Sciatic nerve (tissue), 2 donors: ENCODE measurements at regions not wholly inside any gene's neighbourhood (a gene's known extent, or its start where the extent isn't known, plus 50 kb on each side); places are given as distances from the start of the nearest gene placed in this dataset.
"Not testable (repeated sequence)": the region's sequence is repeated elsewhere in the genome, so short reads cannot be mapped to it uniquely, and the experiment has no call there.

ENCODE experiments used
- ATAC-seq: fragments of 200-7000 bp; cut with Tn5 transposase; one replicate; pipeline ENCODE4 v1.9.1; 2020; ENCODE audit warnings: mild to moderate bottlenecking, moderate library complexity
- DNase-seq: peaks from one replicate; pipeline ENCODE4 v3.0.0-alpha.2; 2020; ENCODE audit warnings: low spot score
- intact Hi-C: fragments of 100-400 bp; cut with DNase I; formaldehyde crosslinking; loops from one replicate; pipeline ENCODE4 v1.14.2; 2022
- donor health status: DM: no; HTN: no; CAD: no.
- donor health status: DM: no; HTN: no; CAD: no.

- ATAC-seq, result no peak
- no peak for DNase-seq
- intact Hi-C loops, result no loop called here
Observed at GRCh38 chr15:95636107-95636506, 694.4 kb upstream of the NR2F2 start.

DNA sequence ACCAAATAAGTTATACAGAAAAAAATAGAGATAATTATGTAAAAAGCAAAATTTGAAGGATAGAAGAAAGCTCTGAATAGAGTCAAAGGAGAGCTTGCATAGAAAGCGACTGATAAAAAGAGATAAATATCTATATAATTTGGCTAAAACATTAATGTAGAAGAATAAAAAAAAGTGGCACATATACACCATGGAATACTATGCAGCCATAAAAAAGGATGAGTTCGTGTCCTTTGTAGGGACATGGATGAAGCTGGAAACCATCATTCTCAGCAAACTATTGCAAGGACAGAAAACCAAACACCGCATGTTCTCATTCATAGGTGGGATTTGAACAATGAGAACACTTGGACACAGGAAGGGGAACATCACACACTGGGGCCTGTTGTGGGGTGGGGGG is 693.3 kb upstream of the NR2F2 start:
- ATAC-seq, DNase-seq, intact Hi-C loops: not testable (repeated sequence)

DNA sequence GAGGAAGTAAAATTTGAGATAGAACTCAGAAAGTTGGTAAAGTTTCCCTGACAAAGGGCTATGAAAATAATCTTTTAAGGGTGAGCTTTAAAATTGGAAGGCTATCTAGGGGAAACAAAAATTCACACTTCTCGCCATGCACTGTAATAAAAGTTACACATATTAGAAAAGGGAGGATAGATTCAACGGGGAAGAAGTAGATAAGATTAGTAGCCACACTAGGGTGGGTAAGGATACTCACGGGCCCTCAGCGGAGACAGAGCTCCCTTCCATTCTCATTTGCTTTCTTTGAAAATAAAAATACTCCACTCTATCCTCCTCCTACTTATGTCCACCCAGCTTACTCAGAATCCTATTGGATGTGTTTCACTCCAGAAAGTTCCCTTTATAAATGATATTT is 691.3 kb upstream of the NR2F2 start:
- DNase-seq, result no peak
- intact Hi-C loops, result no loop called here
- no peak for ATAC-seq

DNA sequence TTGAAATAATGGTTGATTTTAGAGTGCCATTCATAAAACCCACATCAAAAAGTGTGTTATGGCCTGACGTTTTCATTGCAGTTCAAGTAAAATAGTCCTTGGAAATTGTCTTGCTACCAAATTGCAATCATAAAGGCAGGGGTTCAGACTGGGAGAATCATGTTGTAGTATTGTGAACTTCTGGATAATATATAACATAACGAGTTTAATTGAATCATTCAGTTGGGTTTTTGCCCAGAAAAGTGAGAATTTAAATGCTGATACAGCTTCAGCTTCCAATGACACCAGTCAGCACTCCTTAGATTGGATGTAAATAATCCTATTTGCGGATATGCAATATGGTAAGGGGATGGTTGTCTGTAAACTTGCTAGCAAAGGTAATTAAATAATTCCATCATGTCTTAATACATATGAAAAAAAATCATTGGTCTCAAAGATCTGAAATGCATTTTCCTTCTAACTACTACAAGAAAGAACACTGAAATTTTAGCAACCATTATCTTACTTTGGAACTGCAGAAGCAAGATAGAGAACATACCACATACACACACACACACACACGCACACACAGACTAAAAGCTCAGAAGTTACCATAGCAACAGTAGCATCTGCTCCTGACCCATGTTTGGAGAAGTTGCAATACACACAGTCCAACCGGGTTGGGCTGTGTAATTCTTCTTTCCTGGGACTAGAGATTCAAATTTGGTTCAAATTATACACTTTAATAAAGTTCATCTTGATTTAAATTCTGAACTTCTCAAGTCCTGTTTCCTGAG is 686.2 kb upstream of the NR2F2 start:
- intact Hi-C loops, result no loop called here
- DNase-seq, result no peak
- ATAC-seq, result no peak

- no peak for ATAC-seq
- no peak for DNase-seq
- intact Hi-C loops, result no loop called here
Observed at GRCh38 chr15:95645791-95646338, 684.6 kb upstream of the NR2F2 start.

- ATAC-seq, result no peak
Observed at GRCh38 chr15:95646484-95647273, 683.8 kb upstream of the NR2F2 start.

GRCh38 chr15:95647531-95648277 is 682.8 kb upstream of the NR2F2 start:
- DNase-seq (no peak), ATAC-seq (no peak)
- intact Hi-C loops, result no loop called here

More at GRCh38 chr15:95646484-95647273, 683.8 kb upstream of the NR2F2 start:
- DNase-seq, result no peak
- intact Hi-C loops, result no loop called here

DNA sequence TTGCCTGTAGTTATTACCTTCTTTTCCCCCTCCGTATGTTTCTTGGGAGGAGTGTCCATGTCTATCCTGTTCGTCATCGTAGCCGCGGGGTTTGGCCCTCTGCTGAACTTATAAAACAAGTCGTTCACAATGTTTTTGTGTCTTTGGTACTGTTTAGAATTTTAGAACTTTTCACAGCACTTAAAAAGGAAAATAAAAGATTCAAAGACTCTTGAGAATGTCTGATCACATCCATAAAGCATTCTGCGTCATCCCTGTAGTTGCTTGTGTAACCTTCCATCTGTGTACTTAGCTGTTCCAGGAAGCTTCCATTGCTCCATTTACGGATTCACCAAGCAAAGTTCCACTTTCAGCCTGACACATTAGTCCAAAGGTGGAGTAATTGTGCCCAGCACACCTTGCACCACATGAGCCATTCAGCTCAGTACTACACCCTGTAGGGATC is 677.1 kb upstream of the NR2F2 start:
- intact Hi-C loops, result no loop called here
- DNase-seq (no peak), ATAC-seq (no peak)

GRCh38 chr15:95655089-95655607 is 675.4 kb upstream of the NR2F2 start:
- no peak for ATAC-seq
- DNase-seq, result no peak
- intact Hi-C loops, result no loop called here

- DNase-seq (no peak), ATAC-seq (no peak)
- intact Hi-C loops, result no loop called here
Observed at GRCh38 chr15:95656595-95656994, 673.9 kb upstream of the NR2F2 start.

DNA sequence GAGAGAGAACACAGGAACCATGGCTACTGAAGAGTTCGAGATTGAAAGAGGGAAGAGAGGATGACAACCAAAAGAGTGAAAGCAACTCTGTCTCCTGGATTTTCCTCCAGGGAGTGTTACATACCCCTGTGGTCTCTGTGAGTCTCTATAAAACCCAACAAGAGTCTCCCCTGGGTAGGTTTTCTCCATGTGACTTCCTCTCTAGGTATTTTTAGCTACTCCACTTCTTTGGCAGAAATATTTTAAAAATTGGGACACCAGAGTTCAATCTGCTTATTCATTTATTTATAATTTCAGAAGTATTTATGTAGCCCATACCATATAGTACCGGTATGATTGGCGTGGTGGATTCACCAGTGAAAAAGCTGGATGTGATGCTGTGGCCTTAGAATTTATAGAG is 671.7 kb upstream of the NR2F2 start:
- no peak for ATAC-seq
- DNase-seq, result no peak
- intact Hi-C loops, result no loop called here

- intact Hi-C loops, result no loop called here
- peak; percentile 44 for ATAC-seq
- no peak for DNase-seq
Observed at GRCh38 chr15:95659656-95660055, 670.8 kb upstream of the NR2F2 start.

- DNase-seq (no peak), ATAC-seq (no peak)
- intact Hi-C loops, result no loop called here
Observed at GRCh38 chr15:95662638-95663037, 667.9 kb upstream of the NR2F2 start.

GRCh38 chr15:95663156-95664100 is 667.1 kb upstream of the NR2F2 start:
- ATAC-seq (no peak), DNase-seq (no peak)
- intact Hi-C loops, result no loop called here

GRCh38 chr15:95664450-95664849 is 666.0 kb upstream of the NR2F2 start:
- intact Hi-C loops, result no loop called here
- ATAC-seq (peak; percentile 55), DNase-seq (no peak)

GRCh38 chr15:95669146-95669922 is 661.2 kb upstream of the NR2F2 start:
- DNase-seq (no peak), ATAC-seq (peak; percentile 74)
- intact Hi-C loops, result no loop called here

DNA sequence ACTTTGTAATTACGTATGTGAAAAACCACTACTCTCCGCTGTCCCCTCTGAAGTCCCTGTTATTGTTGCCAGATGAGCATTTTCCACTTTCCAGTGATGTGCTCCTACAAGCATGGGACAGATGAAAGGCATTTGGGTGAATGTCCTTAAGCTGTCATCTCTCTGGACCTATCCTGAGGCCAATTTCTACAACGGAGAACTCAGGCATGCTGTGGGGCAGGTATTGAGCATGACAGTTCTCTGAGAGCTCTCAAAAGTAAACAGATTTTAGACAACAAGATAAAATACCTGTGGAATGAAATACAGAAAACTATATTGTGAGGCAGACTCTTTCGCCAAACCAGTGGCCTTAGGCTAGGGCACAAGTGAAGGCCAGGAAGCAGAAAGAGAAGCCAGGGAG is 656.5 kb upstream of the NR2F2 start:
- DNase-seq, result no peak
- intact Hi-C loops, result no loop called here

More for the DNA sequence above, 656.5 kb upstream of the NR2F2 start:
- no peak for ATAC-seq
